HG03039 (cell line): ENCODE measurements at regions not wholly inside any gene's neighbourhood (a gene's known extent, or its start where the extent isn't known, plus 50 kb on each side); places are given as distances from the start of the nearest gene placed in this dataset.
"Not testable (repeated sequence)": the region's sequence is repeated elsewhere in the genome, so short reads cannot be mapped to it uniquely, and the experiment has no call there.

Source experiments
- ATAC-seq: cut with Tn5 transposase; IDR thresholded peaks from one replicate; pipeline ENCODE4 v1.9.1; 2021; ENCODE audit warnings: mild to moderate bottlenecking, moderate library complexity; ENCODE audit not compliant: unreplicated experiment

- ATAC-seq = no peak
Observed at GRCh38 chr2:72078773-72079172, 68.9 kb downstream of the CYP26B1 start.

GRCh38 chr2:72077702-72078169, 69.9 kb downstream of the CYP26B1 start:
- ATAC-seq = no peak

GRCh38 chr2:72073373-72073772, 74.3 kb downstream of the CYP26B1 start:
- not testable (repeated sequence) for ATAC-seq

GRCh38 chr2:72064197-72064596, 83.5 kb downstream of the CYP26B1 start:
- ATAC-seq = not testable (repeated sequence)

- ATAC-seq = no peak
Observed at GRCh38 chr2:72062336-72062735, 85.3 kb downstream of the CYP26B1 start.

GRCh38 chr2:72057308-72057707, 90.4 kb downstream of the CYP26B1 start:
- ATAC-seq = no peak

- no peak for ATAC-seq
Observed at GRCh38 chr2:72051971-72052505, 95.6 kb downstream of the CYP26B1 start.

GRCh38 chr2:72051204-72051603, 96.5 kb downstream of the CYP26B1 start:
- no peak for ATAC-seq

- ATAC-seq = no peak
Observed at GRCh38 chr2:72050734-72051133, 96.9 kb downstream of the CYP26B1 start.

GRCh38 chr2:72048881-72049477, 98.7 kb downstream of the CYP26B1 start:
- ATAC-seq = no peak

GRCh38 chr2:72043985-72044384, 103.7 kb downstream of the CYP26B1 start:
- no peak for ATAC-seq

GRCh38 chr2:72041638-72042111, 106.0 kb downstream of the CYP26B1 start:
- no peak for ATAC-seq

GRCh38 chr2:72040629-72041571, 106.8 kb downstream of the CYP26B1 start:
- ATAC-seq = no peak

- ATAC-seq = no peak
Observed at GRCh38 chr2:72038524-72038923, 109.1 kb downstream of the CYP26B1 start.

- ATAC-seq = no peak
Observed at GRCh38 chr2:72037261-72037666, 110.4 kb downstream of the CYP26B1 start.

GRCh38 chr2:72036595-72036994, 111.1 kb downstream of the CYP26B1 start:
- ATAC-seq = no peak

GRCh38 chr2:72036173-72036545, 111.5 kb downstream of the CYP26B1 start:
- ATAC-seq = no peak

GRCh38 chr2:72035518-72036172, 112.0 kb downstream of the CYP26B1 start:
- no peak for ATAC-seq

GRCh38 chr2:72034353-72035095, 113.1 kb downstream of the CYP26B1 start:
- ATAC-seq = no peak

- ATAC-seq = no peak
Observed at GRCh38 chr2:72033636-72034035, 114.0 kb downstream of the CYP26B1 start.
